Endothelial cell of umbilical vein (primary cell): ENCODE measurements at regions not wholly inside any gene's neighbourhood (a gene's known extent, or its start where the extent isn't known, plus 50 kb on each side); places are given as distances from the start of the nearest gene placed in this dataset.

Source experiments
- BruUV-seq: library from RNA; stranded (reverse); fragments of 400-500 nt; replicated peaks from 2 replicates; lab custom pipeline; 2021; lab: Mats Ljungman, UMichigan
- CTCF ChIA-PET: fragments of 300-600, 350-600 bp; sonication (Branson Sonifier 250); formaldehyde crosslinking; loops from one replicate; lab custom pipeline; 2021; ENCODE audit warnings: antibody characterized with exemption, inconsistent platforms; lab: Charles Lee
- POLR2A ChIA-PET: fragments of 300-600, 350-600 bp; sonication (Branson Sonifier 250); formaldehyde crosslinking; loops from one replicate; lab custom pipeline; 2021; ENCODE audit warnings: antibody characterized with exemption, inconsistent platforms; lab: Charles Lee
- DNase-seq: peaks from one replicate; pipeline ENCODE4 v3.0.0-alpha.2; 2011; ENCODE audit warnings: low read depth, low spot score
- FAIRE-seq: peaks from 2 replicates; lab custom pipeline; 2011; peaks lifted over from hg19 to GRCh38; lab: Jason Lieb, UNC
- H2AFZ ChIP-seq: 2 replicates; pipeline ENCODE4 v1.6.0; 2012; ENCODE audit warnings: low read depth, low read length, control low read depth, inconsistent platforms
- H3K27ac ChIP-seq: 2 replicates; pipeline ENCODE4 v1.5.1; 2011; ENCODE audit warnings: low read depth, mild to moderate bottlenecking, control low read depth, low read length, moderate library complexity; ENCODE audit not compliant: insufficient read depth
- H3K27me3 ChIP-seq, 2 experiments: 2 replicates each; pipeline versions ENCODE4 v1.6.0 to v1.6.1; 2011; ENCODE audit warnings: low read length in 2 of 2, mixed read lengths in 1 of 2; ENCODE audit not compliant: control insufficient read depth in 2 of 2, insufficient read depth in 2 of 2
- H3K36me3 ChIP-seq, 2 experiments: 2 replicates in 1 of 2; 3 replicates in 1 of 2; pipeline ENCODE4 v1.5.1; 2011; ENCODE audit warnings: low read length in 2 of 2, mild to moderate bottlenecking in 1 of 2, moderate library complexity in 1 of 2; ENCODE audit not compliant: control insufficient read depth in 2 of 2, insufficient read depth in 2 of 2; ENCODE audit errors: extremely low read depth in 1 of 2
- H3K4me1 ChIP-seq: 3 replicates; pipeline ENCODE4 v1.5.1; 2011; ENCODE audit warnings: mild to moderate bottlenecking, low read length; ENCODE audit not compliant: control insufficient read depth, insufficient read depth; ENCODE audit errors: extremely low read depth
- H3K4me2 ChIP-seq: 2 replicates; pipeline ENCODE4 v1.6.1; 2011; ENCODE audit warnings: low read length, control low read depth, mixed read lengths; ENCODE audit not compliant: insufficient read depth
- H3K4me3 ChIP-seq, 3 experiments: fragments of 200-600 bp in 1 of 3; sonication (generic), shearing (Covaris generic) in 1 of 3; replicated peaks in 1 of 3; 2 replicates each; pipeline ENCODE4 v1.5.1; 2011 to 2016; ENCODE audit warnings: control low read depth in 3 of 3, low read length in 3 of 3, mild to moderate bottlenecking in 2 of 3, inconsistent platforms in 1 of 3, low read depth in 1 of 3, moderate library complexity in 1 of 3; ENCODE audit not compliant: insufficient read depth in 1 of 3
- H3K79me2 ChIP-seq: 2 replicates; pipeline ENCODE4 v1.6.0; 2012; ENCODE audit warnings: low read length, inconsistent platforms; ENCODE audit not compliant: control insufficient read depth, insufficient read depth
- H3K9ac ChIP-seq: replicated peaks from 2 replicates; pipeline ENCODE3; 2011; ENCODE audit warnings: low read length, control low read depth; ENCODE audit not compliant: insufficient read depth; ENCODE audit errors: extremely low read depth
- H3K9me1 ChIP-seq: replicated peaks from 3 replicates; pipeline ENCODE4 v1.6.0; 2011; ENCODE audit warnings: mild to moderate bottlenecking, low read length; ENCODE audit not compliant: control insufficient read depth, insufficient read depth; ENCODE audit errors: extremely low read depth
- H3K9me3 ChIP-seq: replicated peaks from 2 replicates; pipeline ENCODE4 v1.5.1; 2012; ENCODE audit warnings: low read length, inconsistent platforms; ENCODE audit not compliant: control insufficient read depth, insufficient read depth
- H4K20me1 ChIP-seq: replicated peaks from 2 replicates; pipeline ENCODE3; 2011; ENCODE audit warnings: mild to moderate bottlenecking, low read length; ENCODE audit not compliant: control insufficient read depth, insufficient read depth; ENCODE audit errors: extremely low read depth
- CTCF ChIP-seq, 2 donors: IDR thresholded peaks; 1 replicate in 1 of 2; 2 replicates in 1 of 2; pipeline ENCODE4 v1.5.1; 2011; ENCODE audit warnings: low read length in 2 of 2, mild to moderate bottlenecking in 2 of 2, moderate library complexity in 2 of 2, control low read depth in 1 of 2, inconsistent platforms in 1 of 2, low read depth in 1 of 2; ENCODE audit not compliant: insufficient read depth in 1 of 2; ENCODE audit errors: extremely low read depth in 1 of 2
- EZH2 ChIP-seq: IDR thresholded peaks from 2 replicates; pipeline ENCODE4 v1.6.1; 2012; ENCODE audit warnings: borderline replicate concordance, low read depth, mild to moderate bottlenecking, moderate library complexity, low read length, inconsistent platforms; ENCODE audit not compliant: severe bottlenecking
- FOS ChIP-seq: IDR thresholded peaks from 2 replicates; pipeline ENCODE4 v1.6.1; 2011; ENCODE audit warnings: mild to moderate bottlenecking, low read length, moderate library complexity, borderline replicate concordance; ENCODE audit not compliant: insufficient read depth
- GATA2 ChIP-seq: IDR thresholded peaks from 2 replicates; pipeline ENCODE4 v1.7.0; 2011; ENCODE audit warnings: low read depth, mild to moderate bottlenecking, moderate library complexity, mixed read lengths, low read length; ENCODE audit not compliant: insufficient read length, insufficient read depth
- JUN ChIP-seq: IDR thresholded peaks from 2 replicates; pipeline ENCODE4 v1.6.1; 2011; ENCODE audit warnings: borderline replicate concordance, low read depth; ENCODE audit not compliant: insufficient read length, insufficient read depth
- MAX ChIP-seq: IDR thresholded peaks from 2 replicates; pipeline ENCODE4 v1.6.1; 2011; ENCODE audit not compliant: insufficient read depth, insufficient read length
- MYC ChIP-seq: IDR thresholded peaks from one replicate; pipeline ENCODE4 v1.6.1; 2011; ENCODE audit warnings: mild to moderate bottlenecking, low read depth, low read length
- POLR2A ChIP-seq: IDR thresholded peaks from 2 replicates; pipeline ENCODE4 v1.6.1; 2012; ENCODE audit warnings: low read depth, mild to moderate bottlenecking, control low read depth, low read length
- POLR2AphosphoS5 ChIP-seq: IDR thresholded peaks from 2 replicates; pipeline ENCODE4 v1.6.1; 2012; ENCODE audit warnings: low read depth, mild to moderate bottlenecking, control low read depth, low read length, moderate library complexity; ENCODE audit not compliant: insufficient read depth
- dilution Hi-C: fragments of 300-500 bp; cut with MboI; formaldehyde crosslinking; loops from one replicate; pipeline ENCODE4 v1.15.0; 2019; ENCODE audit warnings: low sequenced_read_pairs; ENCODE audit not compliant: extremely low pct_ligation_motif_present
- intact Hi-C: fragments of 100-400 bp; cut with micrococcal nuclease; formaldehyde crosslinking; loops from one replicate; pipeline ENCODE4 v1.10.0; 2022

DNA sequence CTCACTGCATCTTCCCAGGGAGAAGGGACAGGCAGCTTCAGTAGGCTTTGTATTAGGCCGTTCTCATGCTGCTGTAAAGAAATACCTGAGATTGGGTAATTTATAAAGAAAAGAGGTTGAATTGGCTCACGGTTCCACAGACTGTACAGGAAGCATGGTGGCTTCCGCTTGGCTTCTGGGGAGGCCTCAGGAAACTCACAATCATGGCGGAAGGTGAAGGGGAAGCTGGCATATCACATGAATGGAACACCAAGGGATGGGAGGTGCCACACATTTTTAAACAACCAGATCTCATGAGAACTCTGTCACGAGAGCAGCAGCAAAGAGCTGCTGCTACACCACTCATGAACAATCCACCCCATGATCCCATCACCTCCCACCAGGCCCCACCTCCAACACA is 182.2 kb upstream of the SFSWAP start:
- Histone ChIP-seq H3K4me3 (no peak overlapping the region), H4K20me1 (no peaks in the 10 kb centered on the region), H3K27me3 (no peaks in the 10 kb centered on the region), H3K9me1 (no peaks in the 10 kb centered on the region), H3K36me3 (no peaks in the 10 kb centered on the region), H3K9ac (no peak overlapping the region), H3K4me1 (no peaks in the 10 kb centered on the region), H3K4me2 (no peak overlapping the region), H3K27ac (no peak overlapping the region), H2AFZ (no peak overlapping the region), H3K79me2 (no peaks in the 10 kb centered on the region), H3K9me3 (no peaks in the 10 kb centered on the region)
- BruUV-seq: no TSS peak
- DNase-seq: no peak
- no peak for FAIRE-seq
- intact Hi-C loops (no loop called here), dilution Hi-C loops (no loop called here)
- POLR2A ChIA-PET: no interaction called here
- TF ChIP-seq MYC (no peak), JUN (no peak), EZH2 (no peak), GATA2 (no peak), POLR2A (no peak), MAX (no peak), FOS (no peak), CTCF (IDR thresholded peaks at IDR 0.05; ENCODE audit: extremely low read depth in 1 of 2, insufficient read depth in 1 of 2, low read depth in 1 of 2, low read length in 2 of 2) (no peak), POLR2AphosphoS5 (no peak)
- CTCF ChIA-PET: no interaction called here
